Effector CD8-positive, alpha-beta T cell (primary cell): ENCODE measurements at regions not wholly inside any gene's neighbourhood (a gene's known extent, or its start where the extent isn't known, plus 50 kb on each side); places are given as distances from the start of the nearest gene placed in this dataset.

ENCODE experiments used
- DNase-seq: peaks from one replicate; lab custom pipeline; 2025; lab: John Stamatoyannopoulos, UW

DNA sequence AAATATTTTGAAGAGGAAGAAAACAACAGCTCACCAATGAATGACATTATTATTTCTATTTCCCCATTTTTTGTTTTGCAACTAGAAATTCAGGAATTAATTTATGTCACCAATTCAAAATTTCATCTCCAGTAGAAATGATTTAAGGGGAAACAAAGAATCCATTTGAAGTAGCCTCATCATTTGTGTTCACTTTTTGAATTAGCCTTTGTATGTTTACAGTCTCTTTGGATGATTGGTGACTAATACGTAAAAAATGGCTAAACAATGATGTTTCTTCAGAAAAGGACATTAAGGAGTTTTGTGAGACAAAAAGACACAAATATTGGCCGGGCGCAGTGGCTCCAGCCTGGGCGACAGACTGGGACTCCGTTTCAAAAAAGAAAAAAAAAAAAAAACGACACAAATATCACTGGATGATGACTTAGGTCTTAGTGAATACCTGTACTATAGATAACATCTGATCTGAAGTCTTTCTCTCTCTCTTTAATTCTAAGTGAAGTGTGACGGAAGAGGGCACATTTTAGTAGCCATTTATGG lies 313.2 kb downstream of the PIK3C3 start:
- DNase-seq = no peak

DNA sequence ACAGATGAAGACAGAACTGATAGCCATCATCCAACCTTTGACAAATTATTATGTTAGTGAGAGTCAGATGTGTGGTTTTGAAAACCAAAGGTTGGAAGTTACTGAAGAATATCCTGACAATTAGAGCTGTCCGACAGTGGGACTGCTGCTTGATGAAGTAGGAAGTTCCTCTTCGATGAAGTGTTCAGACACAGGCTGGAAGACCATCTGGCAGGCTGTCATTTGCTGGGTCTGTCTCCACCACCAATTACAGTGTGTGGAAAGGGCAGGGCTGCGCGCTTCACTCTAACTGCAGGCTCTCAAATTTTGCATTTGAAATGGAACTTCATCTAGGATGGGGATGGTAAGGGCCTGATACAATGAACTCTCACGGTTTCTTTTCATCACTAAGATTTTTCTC lies 313.8 kb downstream of the PIK3C3 start:
- DNase-seq = no peak

DNA sequence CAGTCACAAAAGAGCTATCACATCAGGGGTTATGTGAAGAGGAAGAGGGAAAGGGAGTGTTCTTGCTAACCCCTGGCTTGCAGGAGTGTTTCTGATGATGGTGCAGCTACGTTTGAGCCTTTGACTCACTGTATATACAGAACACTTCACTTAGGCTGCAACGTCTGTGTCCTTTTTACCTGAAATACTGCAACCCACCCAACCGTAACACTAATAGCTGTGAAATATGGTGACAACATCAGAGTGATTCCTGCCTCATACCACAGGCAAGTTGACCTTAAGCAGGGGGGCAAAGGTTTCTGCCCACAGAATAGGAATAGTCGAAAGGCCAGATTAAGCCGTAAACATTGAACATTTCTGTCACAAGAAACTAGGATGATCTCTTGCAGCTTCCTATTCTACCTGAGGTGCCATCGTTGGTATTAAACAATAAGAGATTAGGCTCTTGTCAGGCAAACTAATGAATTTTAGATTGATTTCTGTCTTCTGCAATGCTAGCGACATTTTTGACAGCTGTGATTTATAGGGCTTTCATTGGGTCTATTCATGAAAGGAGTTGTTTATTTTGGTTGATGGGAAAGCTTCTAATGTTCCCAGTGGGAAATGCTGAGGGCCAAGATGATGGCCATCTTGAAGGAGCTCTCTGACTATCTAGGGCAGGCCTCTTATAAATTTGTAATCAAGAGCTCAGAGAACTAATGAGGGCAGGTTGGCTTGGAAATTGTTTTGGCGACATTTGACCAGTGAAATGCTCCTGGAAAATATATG lies 316.8 kb downstream of the PIK3C3 start:
- DNase-seq = no peak

DNA sequence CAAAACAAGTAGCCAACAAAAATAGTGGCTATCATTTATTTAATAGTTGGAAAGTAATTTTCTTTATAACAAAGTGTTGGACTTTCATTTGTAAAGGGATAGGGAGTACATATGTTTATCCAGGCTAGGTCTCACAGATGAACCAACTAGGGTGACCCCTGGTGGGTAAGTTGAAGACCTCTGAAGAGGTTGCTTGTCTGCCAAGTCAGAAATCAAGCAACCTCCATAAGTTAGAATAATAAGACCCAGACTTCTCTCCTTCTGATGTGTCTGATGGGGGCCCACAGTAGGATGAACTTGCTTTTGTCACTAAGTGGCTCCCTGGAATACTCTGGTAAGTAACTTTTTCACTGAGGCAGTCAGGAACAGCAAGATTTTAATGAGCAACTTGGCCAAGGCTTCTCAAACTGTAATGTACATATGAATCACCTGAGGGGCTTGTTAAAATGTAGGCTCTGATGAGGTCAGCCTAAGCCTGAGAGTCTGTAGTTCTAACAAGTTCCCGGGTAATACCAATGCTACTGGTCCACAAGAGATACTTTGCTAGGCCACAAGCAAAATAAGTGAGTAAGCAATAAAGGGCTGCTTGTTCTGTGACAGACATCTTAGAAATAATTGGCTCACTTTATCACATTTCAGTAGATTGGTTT lies 319.6 kb downstream of the PIK3C3 start:
- no peak for DNase-seq

DNA sequence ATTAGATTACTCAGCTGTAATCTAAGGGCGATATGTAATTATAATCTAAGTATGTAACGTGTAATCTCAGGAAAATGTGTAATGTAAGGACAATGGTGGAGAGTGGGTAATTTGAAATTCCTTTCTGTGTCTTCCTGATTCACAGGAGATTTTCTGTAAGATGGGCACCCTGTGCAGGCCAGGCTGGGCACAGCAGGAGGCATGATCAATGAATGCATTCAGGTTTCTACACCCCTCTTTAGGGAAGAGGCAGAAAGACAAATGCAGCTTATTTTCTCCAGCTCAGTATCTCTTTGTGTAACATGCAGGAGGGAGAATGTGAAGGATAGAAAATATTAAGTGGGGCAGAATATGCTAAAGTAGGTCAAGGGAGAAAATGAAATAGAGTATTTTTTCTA lies 320.1 kb downstream of the PIK3C3 start:
- no peak for DNase-seq

DNA sequence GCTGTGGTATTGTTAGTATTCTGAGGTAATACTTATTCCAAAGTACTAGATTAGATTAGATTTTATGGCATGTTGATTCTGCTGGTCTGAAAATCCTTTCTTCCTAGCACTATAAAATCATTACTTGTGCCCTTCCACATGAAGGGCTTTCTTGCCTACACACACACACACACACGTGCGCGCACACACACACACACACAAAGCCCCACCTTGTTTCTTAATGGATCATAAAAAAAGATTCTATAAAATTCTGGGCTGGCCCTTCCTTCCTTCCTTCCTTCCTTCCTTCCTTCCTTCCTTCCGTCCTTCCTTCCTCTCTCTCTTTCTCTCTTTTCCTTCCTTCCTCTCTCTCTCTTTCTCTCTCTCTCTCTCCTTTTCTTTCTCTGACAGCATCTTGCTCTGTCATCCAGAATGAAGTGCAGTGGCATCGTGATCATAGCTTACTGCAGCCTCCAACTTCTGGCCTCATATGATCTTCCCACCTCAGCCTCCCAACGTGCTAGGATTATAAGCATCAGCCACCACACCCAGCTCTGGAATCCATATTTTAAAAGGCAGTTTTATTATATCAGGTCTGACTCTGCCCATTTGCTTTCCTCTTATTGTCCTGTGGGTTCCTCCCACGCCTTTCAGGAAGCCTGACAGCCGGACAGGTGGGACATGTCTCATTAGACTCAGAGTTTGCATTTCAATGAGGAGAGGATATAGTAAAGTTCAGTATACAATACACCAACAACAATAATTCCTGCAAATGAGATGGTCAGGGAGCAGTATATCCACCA lies 321.1 kb downstream of the PIK3C3 start:
- no peak for DNase-seq

DNA sequence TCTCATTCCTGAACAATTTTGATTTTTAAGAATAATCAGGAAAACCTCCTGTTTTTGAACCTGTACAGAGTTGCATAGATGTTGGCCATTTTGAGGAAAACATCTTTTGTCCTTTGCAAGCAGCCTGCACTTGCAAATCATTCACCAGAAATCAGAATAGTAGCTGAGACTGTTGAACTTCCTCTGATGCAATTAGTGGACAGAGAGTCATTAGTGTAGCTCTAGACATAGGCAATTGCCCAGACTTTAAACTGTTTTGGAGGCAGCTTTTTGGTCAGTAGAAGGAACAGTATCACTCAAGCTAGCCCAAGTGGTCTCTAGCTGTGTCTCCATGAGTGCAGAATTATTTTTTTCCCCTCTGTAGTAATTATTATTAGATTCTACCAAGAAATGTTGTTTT lies 326.1 kb downstream of the PIK3C3 start:
- no peak for DNase-seq

DNA sequence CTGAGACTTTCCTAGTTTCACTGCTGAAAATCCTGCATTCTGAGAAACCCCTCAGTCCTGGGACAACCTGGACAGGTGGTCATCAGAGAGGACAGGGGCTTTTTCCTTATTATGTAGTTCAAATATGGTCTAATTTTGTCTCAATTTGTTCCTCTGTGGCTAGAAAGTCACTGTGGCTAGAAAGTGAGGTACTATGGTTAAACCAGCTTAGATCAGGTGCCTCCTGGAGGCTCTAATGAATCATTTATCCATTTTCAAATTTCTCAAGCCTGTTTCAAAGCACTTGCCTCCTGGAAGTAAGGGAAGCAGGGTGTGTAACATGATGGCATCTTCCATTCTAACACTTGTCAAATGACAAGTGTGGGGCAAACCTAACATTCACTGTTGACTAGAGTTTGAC lies 326.8 kb downstream of the PIK3C3 start:
- no peak for DNase-seq

DNA sequence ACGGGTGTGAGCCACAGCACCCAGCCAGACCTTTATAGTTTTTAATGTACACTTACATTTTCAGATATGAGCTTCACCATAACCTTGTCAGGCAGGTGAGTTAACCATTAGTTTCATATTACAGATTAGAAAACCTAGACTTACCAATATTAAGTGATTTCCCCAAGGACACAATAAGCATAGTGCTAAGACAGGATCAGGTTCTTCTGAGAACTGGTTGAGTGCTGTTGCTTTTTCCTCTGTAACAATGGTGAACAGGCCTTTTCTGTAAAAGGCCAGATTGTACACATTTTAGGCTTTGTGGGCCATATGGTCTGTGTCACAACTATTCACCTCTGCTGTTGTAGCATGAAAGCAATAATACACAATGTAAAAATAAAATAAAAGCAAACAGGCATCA lies 332.0 kb downstream of the PIK3C3 start:
- DNase-seq = no peak

DNA sequence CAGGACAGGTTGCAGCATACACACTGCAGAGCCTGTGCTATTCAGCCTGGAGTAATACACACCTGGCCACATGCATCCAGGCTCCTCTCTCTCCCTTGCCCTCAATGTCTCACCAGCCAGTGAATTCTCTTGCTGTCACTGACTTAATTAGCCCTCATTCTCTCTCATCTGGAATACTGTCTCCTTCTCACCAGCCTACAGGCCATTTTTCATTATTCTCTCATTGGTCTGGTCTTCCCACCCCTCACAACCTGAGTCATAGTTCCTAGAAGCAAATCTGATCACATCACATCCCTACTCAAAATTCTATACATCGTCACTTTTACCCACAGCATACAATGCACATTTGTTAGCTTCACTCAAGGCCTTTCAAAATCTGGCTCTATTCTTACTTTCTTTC lies 333.1 kb downstream of the PIK3C3 start:
- DNase-seq = no peak

DNA sequence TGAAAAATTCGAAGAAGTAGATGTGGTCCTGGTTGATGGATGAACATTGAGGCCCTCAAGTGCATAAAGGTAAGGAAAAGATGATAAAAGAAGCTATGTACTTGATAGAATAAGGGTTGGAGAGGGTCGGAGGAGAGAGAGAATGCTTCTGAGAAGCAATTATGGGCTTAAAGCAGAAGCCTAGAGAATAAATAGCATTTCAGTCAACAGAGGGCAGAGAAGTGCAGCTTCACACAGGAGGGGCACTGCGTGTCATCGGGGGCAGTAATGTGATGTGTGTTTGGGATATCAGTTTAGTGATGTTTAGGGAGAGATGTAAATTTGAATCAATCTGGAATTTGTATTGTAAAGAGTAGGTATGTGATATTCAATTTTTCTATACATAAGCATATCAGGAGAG lies 334.5 kb downstream of the PIK3C3 start:
- no peak for DNase-seq

DNA sequence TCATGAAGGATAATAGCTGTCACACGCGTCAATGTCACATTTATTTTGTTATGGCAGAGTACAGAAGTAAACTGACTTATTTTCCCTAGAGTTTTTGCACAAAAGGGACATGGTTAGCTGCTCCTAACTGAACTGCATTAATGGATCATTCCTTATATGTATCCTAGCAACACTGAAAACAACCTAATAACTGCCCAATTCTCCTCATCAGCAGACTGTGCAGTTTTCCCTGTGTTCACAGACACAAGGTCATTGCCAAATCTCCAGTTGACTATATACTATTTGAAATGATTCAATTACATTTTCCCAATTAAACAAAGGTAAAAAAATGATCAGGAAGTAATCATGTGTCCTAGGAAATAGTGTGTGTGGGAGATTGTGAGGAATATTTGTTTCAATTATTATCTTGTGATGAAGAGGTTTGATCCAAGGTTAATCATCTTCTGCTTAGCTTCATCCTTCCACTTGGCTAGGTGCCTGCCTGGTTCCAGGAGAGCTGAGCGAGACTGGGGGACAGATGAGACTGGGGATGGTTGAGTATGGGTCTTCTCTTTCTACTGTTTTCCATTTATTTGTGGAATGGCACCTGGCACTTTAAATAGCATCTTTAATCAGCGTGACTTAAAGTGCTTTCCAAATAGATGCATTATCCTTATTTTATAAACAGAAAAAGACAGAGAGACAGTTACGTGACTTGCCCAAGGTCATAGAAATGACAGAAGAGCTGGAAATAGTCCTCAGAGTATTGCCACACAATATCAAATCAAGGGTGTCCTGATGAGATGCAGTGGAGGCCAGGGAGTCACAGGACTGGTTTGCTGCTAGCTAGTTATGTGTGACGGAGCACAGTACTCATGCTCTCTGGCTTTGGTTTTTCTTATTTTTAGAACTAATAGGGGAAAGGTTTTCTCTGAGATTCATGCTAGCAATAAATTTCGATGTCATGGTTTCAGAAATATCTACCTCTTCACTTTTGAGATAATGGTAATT lies 335.6 kb downstream of the PIK3C3 start:
- no peak for DNase-seq

DNA sequence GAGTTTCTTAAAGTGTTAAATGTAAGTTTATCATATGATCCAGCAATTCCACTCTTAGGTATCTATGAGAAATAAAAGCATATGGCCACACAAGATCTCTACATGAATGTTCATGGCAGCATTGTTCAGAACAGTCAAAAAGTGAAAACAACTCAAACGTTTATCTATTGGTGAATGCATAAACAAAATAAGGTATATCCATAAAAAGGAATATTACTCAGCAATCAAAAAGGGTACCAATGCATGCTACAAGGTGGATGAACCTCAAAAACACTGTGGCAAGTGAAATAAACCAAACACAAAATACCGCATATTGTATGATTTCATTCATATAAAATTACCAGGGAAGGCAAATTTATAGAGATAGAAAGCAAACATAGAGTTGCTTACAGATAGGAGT lies 337.6 kb downstream of the PIK3C3 start:
- DNase-seq = no peak

DNA sequence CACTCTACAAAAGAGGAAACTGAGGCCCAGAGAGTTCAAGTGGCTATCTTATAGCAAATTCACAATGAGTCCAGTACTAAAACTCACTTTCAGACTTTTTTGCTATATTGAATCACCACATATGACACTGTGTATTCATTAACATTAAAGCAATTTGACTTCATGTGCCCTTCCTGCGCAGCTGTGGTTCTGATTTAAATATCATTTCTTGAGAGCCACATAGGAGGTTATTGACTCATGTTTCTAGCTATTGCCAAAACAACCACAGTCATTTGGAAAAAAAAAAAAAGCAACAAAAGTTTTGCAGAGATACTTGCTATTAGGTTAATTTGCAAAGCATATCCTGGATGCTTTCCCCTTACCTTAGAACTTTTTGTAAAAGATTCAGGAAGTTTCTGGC lies 341.2 kb downstream of the PIK3C3 start:
- no peak for DNase-seq

DNA sequence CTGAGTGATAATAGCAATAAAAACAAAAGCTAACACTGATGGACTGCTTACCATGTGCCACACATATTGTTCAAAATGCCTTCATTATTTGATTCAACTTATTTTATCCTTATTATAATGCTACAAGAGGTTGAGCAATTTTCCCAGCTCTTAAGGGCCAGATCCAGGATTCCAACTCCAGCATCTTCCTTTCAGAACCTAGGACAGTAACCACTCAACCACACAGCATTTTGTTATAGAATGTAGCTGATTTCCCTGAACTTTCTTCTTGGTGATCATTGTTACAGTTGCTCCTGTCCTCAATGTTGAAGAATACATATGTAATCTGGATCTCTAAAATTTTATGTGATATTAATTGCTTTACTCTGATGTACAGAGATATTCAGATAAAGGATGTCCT lies 341.7 kb downstream of the PIK3C3 start:
- no peak for DNase-seq

DNA sequence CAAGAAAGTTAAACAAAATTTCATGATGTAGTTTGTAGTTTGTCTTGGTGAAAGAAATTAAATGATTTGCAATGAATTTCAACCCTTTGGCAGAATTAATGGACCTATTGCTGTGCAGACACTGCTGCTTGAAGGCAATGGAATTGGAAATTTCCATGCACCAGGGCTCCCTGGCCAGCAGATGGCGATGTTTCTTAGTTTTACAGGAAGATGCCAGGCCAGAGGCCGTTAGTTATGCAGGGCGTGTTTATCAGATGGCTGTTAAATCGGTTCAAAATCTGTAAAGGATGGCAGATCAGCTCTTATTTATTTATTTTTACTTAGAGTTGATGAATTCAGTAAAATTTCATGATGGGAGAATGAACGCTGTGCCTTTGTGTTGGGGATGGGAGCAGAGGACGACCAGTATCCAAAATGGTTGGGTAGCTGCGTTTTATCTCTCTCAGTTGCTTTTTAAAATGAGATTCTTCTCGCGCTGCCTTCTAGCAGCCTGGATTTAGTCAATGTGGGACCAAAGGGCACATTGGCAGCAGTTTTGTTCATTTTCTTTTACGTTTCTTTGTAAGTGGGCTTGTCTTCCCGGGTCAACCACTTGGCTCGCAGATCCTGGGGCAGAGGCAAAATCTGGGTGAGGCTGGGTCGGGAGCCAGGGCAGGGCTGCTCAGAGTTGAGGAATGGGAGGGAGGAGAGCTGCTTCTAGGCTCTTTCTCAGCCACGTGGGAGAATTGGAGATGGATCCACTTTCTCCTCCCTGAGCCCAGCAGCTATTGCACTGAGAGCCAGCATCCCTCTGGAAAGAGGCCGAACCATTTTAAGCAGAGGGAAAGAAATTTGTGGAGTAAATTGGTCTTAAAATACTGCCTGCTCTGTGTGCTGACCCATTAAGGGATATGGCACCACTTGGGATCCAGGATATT lies 344.0 kb downstream of the PIK3C3 start:
- peak; percentile 2 for DNase-seq

DNA sequence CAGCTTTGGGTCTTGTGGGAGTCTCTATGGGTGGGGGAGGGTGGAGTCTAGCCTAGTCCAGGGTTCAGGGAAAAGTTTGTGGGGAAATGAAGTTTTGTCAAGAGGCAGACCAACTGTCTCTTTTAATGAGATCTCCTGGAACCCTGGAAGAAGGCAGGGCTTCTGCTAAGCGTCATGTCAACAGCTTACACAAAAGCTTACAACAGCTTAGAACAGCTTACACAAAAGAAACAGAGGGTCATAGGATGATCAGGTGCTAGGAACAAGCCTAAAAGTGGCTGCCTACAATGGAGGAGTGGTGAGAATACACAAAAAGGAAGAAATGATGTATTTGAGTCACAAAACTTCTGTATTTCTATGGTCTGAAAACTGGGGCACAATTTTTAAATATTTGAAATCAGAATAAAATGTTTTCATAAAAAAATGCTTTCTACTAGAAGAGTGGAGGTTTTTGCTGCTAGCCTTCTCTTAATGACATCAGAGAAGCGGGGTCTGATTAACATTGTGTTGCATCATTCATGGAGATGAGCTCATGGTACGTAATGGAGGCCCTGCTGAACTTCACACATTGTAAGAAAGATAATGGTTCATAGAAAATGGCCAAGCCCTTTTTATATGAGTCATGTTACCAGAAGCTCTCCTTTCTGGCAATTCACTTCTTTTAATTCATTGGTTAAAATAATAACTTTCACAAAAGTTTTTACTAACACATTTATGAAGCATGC lies 351.0 kb downstream of the PIK3C3 start:
- no peak for DNase-seq

DNA sequence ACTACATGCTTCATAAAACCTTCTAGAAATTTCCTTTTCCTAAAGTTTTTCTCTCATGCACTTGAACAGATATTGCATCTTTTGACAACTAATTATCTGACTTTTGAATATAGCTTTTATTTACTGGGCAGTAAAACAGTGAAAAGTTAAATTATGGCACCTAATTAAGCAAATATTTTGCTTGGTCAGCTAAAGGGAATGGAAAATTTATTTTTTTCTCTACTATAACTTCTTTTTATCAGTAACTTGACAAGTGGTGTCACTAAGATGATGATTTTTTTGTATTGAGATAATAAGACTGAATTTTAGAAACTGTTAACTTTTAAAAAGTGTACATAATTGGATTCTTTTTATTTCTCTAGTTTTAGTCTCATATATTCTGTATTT lies 351.6 kb downstream of the PIK3C3 start:
- DNase-seq = no peak

DNA sequence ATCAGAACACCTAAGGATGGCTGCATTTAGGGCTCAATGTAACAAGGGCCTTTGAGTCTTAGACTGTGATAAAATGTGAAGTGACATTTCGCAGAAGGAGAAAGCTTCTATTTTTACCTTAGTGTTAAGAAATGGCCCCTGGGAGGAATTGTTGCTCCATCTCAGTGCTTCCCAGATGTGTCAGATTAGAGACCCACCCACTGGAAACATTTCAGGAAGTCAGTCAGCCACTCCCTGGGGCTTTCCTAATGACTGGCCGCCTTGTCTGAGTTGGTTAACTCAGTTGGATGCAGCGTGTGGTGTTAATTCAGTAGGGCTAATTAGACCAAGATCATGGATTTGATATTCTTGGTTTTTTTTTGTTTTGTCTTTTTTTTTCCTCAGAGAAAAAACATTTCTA lies 355.9 kb downstream of the PIK3C3 start:
- DNase-seq = no peak

DNA sequence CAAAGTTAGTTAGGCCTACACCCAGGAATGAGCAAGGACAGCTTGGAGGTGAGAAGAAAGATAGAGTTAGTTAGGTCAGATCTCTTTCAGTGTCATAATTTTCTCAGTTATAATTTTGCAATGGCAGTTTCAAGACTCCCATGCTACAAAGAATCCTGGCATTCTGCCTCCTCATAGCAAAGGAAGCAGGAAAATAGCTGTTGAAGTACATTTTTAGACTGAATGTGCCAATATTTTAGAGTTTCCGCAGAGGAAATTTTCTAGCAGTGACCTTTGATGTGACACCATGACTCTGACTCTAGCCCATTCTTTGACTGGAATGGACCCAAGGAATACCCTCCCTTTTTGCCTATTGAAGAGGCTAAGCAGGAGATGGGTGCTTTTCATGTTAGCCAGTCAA lies 371.7 kb downstream of the PIK3C3 start:
- no peak for DNase-seq
